HUDEP-2 (cell line): ENCODE measurements at regions not wholly inside any gene's neighbourhood (a gene's known extent, or its start where the extent isn't known, plus 50 kb on each side); places are given as distances from the start of the nearest gene placed in this dataset.
A peak's percentile ranks its signal among the peaks of the same experiment; 100 is the strongest.
"Not testable (repeated sequence)": the region's sequence is repeated elsewhere in the genome, so short reads cannot be mapped to it uniquely, and the experiment has no call there.

ENCODE experiments used
- DNase-seq, 76 experiments: peaks; one replicate each; lab custom pipeline; 2025; ENCODE audit not compliant: unreplicated experiment in 76 of 76; lab: John Stamatoyannopoulos, UW

DNA sequence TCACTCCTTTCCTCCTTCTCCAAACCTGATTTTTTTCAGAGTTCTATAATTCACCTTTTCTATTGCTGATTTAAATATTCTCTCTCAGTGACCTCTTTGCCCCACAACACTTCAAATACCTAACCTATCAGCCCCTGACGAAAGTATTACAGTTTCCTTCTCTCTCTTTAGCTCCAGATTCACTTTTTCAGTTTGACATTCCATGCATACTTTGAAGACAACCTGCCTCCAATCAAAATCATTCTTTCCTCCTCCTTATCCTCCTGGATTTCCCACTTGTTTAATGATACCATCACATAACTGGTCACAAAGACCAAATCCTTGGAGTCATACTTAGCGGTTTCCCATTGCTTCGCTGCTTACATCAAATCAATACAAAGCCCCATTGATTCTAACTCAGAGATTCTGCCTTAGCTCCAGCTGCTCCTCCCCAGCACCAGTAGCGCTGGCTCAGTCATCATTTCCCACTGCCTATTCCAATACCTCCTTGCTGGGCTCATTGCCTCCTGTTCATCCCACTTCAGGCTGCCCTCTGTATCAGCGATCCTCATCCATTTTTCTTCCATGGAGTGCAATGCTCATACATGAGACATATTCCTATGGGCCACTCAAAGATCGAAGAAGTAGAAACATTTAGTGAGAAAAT, 240.1 kb downstream of the ZNF92 start:
- DNase-seq: not testable (repeated sequence)

- not testable (repeated sequence) for DNase-seq
Observed at GRCh38 chr7:65616111-65616510, 242.5 kb downstream of the ZNF92 start.

GRCh38 chr7:65620216-65620615, 246.6 kb downstream of the ZNF92 start:
- DNase-seq: not testable (repeated sequence)

DNA sequence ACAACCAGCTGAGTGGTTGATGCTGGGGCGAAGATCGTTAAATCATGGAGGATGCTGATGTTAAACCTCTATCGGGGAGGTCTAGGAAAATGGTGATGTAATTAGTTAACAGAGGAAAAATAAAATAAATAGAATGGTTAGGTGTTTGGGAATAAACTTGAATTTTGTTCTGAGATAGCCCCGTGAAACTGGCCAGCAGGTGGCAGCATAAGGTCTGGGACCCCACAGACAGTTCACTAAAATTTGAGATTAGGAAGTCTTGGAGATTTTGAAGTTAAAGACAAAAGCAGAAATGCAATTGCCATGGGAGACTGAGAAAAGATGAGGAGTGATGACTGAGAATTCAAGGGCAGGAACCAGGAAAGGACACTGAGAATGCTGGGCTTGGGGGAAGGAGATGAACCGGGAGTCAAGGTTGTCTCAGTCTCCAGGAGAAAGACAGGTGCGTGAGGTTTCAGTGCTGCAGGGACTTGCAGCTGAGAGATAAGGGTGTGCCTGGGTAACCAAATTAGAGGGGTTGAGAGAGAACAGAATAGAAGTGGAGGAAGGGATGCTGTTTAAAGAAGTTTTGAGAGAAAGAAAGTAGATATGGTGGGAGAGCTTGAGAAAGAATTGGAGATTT, 248.0 kb downstream of the ZNF92 start:
- peak in 12 of 76 experiments; percentile 0 to 15 (median 4) for DNase-seq

DNA sequence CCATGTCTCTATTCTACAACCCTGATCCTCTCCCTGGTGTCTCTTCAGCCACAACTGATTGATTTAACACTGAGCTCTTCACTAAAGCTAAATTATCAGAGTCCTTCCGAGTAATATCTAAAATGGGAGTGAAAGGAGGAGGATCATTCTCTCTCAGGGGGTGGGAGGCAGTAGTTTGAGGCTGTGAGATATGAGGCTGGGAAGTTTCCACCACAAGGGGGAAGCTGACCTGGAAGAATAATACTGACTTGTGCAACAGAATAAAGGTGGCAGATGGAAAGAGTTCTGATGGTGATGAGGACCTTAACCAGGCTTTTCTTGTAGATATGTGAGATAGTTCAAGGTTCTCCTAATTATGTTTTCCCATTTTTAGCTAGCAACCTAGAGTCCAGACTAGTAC, 241.6 kb upstream of the VKORC1L1 start:
- DNase-seq: not testable (repeated sequence)

GRCh38 chr7:65633587-65634404, 239.1 kb upstream of the VKORC1L1 start:
- not testable (repeated sequence) for DNase-seq

DNA sequence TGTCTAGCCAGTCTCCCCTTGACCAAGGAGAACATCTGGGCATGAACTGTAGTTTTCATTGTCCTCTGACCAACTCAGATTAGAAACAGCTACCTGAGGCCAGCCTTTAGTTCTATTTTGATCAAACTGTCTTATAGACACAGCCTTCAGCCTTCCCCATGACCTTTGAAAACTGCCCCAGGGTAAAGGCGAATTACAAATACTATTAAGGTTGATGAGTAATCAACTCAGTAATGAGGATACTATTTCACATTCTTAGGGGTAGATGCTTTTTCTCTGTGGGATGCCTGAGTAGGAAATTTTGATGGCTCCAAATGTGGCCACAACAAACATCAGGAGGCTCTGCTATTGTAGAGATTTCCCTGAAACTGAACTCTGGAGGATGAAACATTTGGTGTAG, 234.0 kb upstream of the VKORC1L1 start:
- not testable (repeated sequence) for DNase-seq

GRCh38 chr7:65639717-65640116, 233.2 kb upstream of the VKORC1L1 start:
- not testable (repeated sequence) for DNase-seq

DNA sequence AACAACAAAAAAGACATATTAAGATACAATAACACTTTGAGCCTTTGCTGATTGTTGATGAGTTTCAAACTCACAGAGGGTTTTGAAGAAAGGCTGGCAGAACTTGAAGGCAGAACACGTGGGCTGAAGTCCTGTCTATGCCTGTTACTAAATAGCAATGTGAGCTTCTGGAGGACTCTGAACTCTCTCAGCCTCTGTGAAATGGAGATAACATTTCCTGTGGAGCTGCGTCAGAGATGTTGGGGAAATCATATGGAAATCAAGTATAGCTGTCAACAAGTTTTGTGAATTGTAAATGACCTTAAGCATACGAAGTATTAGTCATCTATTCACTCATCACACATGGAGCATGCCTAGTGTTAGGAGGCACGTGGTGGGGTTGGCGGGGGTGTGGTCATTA, 229.4 kb upstream of the VKORC1L1 start:
- DNase-seq: not testable (repeated sequence)

- not testable (repeated sequence) for DNase-seq
Observed at GRCh38 chr7:65647153-65647964, 225.5 kb upstream of the VKORC1L1 start.

DNA sequence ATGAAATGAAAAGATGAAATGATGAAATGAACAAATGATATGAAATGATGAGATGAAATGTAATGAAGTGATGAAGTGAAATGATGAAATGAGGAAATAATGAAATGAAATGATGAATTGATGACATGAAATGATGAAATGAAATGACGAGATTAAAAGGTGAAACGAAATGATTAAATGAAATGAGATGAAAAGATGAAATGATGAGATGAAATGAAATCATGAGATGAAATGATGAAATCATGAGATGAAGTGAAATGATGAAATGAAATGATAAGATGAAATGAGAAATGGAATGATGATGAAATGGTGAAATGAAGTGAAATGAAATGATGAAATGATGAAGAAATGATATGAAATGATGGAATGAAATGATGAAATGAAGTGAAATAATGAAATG, 221.7 kb upstream of the VKORC1L1 start:
- DNase-seq: not testable (repeated sequence)

GRCh38 chr7:65651826-65652592, 220.9 kb upstream of the VKORC1L1 start:
- not testable (repeated sequence) for DNase-seq

DNA sequence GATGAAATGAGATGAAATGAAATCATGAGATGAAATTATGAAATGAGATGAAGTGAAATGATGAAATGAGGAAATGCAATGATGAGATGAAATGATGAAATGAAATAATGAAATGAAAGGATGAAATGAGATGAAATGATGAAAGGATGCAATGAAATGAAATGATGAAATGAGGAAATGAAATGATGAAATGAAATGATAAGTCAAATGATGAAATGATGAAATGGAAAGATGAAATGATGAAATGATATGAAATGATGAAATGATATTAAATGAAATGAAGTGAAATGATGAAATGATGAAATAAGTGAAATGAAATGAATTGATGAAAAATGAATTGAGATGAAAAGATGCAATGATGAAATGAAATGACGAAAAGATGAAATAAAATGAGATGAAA, 220.2 kb upstream of the VKORC1L1 start:
- not testable (repeated sequence) for DNase-seq

DNA sequence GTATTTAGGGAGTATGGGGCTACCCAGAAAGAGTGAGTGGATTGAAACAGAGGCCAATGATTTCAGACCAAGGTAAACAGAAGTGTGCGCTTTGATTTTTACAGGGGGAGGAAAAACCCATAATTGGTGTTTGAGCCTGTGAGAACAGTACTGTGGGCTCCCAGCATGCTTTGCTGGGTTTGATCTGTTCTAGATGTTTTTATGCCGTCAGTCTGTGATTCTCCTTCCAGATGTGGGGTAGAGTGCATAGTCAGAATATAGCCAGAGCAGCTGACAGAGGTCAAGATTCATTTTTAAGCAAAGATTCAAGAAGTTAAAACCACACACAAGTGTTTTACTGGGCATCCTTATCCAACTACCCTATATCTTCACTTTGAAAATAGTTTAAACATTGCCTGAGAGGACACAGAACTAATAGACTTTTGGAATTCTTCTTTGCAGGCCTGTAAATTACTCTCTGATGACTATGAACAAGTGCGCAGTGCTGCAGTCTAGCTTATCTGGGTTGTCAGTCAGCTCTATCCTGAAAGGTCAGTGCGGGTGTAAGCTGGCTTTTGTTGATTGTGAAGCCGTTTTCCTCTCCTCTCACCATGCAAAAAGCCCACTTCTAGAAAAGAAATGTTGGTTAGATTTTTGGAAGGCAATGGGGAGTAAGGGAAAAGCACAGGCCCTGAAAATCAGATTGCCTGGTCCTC, 216.2 kb upstream of the VKORC1L1 start:
- not testable (repeated sequence) for DNase-seq

DNA sequence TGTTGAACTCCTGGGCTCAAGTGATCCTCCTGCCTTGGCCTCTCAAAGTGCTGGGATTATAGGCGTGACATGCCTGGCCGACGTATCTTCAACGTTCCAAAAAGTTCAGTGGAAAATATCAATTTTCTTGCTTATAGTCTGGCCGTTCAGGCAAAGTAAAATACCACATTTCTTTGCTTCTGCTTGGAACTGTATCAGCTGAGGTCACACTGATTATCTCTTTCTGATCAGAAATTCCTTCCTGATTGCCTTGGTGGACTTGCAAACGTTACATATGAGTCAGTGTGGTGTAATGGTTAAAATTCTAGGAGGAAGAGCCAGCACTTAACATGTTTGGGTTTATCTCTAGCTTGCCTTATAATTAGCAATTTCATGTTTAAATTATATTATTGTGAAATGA, 189.5 kb upstream of the VKORC1L1 start:
- not testable (repeated sequence) for DNase-seq

DNA sequence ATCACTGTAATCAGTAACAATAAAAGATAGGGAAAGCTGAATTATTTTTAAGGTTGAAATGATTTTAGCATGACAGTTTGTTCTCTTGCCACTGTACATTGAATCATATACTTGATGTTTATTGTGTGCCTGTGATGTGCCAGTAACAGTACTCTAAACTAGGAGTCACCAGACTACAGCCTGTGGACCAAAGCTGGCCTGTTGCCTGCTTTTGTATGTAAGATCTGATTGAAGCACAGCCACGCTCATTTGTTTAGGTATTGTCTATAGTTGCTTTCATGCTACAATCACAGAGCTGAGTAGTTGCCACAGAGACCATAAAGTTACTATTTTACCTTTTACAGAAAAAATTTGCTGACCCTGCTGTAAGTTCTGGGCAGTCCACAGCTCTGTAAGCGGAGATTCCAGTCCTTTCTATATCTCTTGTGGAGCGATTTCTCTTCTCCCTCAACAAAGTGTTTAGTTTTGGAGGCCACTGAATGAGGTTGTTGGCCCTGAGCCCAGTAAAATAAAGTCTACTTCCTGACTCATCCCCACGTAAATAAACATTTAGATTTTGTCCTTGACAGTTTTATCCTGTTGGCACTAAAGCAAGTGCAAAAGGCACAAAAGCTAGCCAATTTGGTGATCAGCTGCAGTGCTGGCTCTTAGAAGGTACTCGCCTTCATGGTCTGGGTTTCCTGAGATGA, 173.7 kb upstream of the VKORC1L1 start:
- not testable (repeated sequence) for DNase-seq

DNA sequence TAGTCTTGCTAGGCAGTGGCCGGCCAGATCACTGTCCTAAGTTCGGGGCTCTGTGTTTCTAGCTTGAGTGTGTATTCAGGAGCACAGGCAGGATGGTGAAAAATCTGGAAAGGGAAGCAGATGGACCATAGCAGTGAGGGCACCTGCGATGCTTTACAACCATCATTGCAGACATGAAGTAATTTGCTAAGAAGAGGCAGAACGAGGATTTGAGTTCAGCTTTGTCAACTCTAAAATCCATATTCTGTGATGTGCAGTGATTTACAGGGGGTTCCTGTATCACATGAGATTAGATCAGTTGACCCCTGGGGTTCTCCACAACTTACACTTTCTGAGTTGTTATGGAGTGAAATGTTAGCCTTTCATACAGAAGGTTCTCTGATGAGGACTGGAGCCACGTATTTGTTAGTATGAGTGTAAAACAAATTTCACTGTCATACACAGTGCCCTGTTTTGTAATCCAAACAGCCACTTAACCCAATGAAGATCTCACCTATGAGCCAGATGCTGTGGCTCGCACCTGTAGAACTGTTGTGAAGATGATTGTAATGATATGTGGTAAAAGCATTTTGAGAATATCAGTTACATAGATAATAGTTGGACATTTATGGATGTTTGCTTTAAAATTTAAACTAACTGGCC, 173.0 kb upstream of the VKORC1L1 start:
- not testable (repeated sequence) for DNase-seq

- not testable (repeated sequence) for DNase-seq
Observed at GRCh38 chr7:65719123-65719798, 153.6 kb upstream of the VKORC1L1 start.
